ENCODE measurements at regions not wholly inside any gene's neighbourhood (a gene's known extent, or its start where the extent isn't known, plus 50 kb on each side); places are given as distances from the start of the nearest gene placed in this dataset.
"Not testable (repeated sequence)": the region's sequence is repeated elsewhere in the genome, so short reads cannot be mapped to it uniquely, and the experiment has no call there.

DNA sequence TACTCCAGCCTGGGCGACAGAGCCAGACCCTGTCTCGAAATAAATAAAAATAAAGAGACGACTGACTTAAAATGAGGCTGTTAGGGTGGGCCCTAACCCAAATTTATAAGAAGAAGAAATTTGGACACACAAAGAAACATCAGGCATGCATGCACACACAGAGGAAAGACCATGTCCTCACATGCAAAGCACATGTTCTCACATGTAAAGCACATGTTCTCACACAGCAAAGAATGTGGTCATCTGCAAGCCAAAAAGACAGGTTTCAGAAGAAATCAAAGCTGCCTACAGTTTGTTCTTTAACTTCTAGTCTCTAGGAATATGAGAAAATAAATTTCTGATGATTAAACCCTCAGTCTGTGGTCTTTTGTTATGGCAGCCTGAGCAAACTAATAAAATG is 132.3 kb upstream of the CRIM1 start:
- no peak for DNase-seq

DNA sequence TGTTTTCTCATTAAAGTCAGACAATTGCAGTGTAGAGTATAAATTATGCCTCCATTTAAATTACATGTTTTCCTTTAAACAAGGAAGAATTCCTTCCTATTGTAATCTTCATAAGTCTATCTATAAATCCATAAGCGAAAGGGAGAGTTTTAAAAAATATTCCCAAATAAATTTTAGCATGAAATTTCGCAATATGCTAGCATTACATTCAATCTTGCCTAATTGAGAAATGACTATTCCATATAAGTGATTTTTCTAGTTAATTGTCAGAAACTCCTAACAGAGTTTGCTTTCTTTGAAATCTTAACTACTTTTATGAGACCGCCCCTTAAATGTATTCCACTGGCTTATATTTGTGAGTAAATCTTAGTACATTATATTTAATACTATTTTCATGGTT is 133.1 kb upstream of the CRIM1 start:
- DNase-seq: no peak

DNA sequence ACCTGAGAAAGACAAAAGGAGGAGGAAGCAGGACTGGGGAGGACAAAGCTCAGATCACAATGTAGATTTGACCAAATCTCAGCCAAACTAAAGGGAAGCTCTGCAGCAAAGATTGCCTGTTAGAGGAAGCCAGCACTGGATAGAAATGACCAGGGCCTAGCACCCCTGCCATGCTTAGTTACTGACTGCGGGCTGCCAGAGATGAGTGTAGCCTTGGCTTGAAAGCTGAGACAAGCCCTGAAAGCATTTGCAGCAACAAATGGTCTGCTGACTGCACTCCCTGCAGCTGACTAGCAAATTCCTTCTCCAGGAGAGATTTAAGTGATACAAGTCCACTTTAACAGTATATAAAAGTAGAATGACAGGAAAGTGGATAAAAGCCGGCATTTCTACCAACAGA is 140.9 kb upstream of the CRIM1 start:
- DNase-seq: no peak

DNA sequence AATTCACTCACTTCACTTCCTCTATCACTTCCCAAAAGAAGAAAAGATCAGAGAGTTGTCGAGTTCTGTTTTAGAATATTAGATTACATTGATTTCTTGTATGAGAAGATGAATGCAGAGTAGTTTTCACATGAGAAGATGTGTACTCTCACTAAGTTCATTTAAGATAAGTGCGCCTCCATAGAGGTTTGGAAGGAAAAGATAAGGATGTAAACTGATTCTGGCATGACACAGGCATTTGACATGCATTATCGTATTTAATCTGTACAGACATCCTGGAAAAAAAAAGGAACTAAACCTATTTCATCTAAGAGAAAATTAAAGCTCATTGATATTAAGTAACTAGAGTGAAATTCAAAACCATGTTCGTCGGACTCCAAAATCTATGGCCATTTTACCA is 152.2 kb upstream of the CRIM1 start:
- no peak for DNase-seq

DNA sequence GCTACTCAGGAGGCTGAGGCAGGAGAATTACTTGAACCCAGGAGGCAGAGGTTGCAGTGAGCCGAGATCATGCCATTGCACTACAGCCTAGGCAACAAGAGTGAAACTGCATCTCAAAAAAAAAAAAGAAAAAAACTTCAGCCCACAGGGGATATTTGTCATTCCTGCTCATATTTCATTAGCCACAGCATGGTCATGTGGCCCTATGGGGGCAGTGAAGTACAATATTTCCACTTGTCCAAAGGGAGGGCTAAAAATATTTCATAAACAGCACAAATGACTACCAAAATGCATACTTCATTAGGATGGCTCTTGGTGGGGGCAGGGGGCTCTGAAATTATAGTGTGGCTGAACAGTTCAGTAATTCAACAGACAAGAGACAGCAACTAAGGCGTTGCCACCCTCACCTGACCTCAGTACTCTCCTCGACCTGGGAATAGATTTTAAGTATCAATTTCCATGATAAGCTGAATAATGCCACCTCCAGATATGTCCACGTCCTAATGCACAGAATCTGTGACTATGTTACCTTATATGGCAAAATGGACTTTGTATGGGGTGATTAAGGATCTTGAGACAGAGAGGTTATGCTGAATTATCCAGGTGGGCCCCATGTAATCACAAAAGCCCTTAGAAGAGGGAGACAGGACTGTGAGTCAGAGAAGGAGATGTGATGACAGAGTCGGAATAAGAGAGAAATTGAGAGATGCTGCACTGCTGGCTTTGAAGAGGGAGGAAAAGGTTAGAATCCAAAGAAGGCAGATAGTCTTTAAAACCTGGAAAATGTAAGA is 158.2 kb upstream of the CRIM1 start:
- DNase-seq: no peak

DNA sequence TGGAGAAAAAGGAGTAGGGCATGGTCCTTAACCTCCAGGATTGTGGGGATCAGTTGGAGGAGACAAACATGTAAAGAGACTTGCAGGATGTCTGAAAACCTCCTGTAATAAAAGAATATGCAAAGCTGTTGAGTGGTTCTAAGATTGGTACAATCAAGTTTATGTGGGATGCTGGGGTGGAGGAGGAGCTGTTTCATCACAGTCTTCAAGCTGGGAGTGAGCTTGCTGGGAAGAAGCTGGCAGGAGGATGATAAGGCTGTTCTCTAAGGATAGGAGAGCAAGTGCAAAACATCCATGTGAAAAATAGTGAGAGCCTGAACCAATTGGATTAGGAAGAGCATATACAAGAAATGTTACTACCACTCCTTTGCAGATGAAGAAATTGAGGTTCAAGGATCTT is 161.9 kb upstream of the CRIM1 start:
- no peak for DNase-seq

DNA sequence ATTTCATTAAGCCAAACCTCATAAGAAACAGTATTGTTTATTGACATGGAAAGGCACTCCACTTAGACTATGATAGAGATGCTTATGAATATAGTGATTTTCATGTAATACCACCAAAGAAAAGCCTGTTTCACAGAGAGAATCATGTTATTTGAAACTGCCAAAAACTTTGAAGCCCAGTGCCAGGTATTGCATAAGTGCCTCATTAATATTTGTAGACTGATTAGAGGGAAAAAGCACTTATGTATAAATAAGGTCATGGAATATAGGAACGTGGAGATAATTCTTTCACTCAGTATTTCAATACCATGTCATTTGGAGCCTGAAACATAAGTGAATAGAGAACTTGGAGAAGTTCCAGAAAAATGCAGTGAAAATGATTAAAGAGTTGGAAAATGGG is 162.6 kb upstream of the CRIM1 start:
- no peak for DNase-seq

DNA sequence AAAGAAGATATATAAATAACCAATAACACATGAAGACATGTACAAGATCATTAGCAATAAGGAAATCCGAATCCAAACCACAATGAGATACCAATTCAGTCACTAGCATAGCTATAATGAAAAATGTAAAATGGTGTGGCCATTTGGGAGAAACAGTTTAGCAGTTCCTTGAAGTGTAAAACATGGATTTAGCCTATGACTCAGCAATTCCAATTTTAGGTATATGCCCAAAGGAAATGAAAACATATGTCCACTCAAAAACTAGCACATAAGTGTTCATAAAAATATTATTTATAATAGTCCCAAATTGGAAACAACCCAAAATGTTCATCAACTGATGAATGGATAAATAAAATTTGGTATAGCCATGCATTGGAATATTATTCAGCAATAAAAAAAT is 165.5 kb upstream of the CRIM1 start:
- DNase-seq: no peak

DNA sequence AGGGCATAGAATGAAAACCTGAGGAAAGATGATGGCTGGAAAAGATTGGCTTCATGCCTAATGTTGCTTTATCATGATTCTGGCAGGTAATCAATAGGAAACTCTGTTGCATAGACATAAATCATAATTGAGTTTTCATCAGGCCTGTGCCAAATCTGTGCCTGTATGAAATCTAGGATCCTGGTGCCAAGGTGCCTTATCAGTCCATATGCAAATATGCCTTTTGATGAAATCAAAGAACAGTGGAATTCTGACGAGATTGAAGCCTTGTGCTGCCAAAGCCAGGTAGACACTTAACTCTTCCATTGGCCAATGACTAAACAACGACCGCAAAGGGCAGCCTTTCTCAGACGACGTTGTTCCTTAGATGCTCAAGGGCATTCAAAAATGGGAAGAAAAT is 170.0 kb upstream of the CRIM1 start:
- no peak for DNase-seq

DNA sequence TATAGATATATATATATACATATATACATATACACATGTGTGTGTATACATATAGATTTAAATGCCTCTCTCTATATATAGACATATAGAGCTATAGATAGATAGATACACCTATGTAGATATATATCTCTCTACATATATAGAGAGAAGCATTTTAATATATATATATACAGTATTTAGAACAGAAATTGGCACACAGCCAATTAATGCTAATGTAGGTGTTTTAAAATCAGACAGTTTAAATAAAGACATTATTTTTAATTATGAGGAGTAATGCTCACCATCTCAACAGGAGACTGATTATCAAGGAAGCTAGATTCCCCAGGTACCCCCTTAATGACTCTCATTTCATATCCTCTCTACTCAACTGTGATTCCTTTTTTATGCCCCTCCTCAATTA is 170.7 kb upstream of the CRIM1 start:
- no peak for DNase-seq

DNA sequence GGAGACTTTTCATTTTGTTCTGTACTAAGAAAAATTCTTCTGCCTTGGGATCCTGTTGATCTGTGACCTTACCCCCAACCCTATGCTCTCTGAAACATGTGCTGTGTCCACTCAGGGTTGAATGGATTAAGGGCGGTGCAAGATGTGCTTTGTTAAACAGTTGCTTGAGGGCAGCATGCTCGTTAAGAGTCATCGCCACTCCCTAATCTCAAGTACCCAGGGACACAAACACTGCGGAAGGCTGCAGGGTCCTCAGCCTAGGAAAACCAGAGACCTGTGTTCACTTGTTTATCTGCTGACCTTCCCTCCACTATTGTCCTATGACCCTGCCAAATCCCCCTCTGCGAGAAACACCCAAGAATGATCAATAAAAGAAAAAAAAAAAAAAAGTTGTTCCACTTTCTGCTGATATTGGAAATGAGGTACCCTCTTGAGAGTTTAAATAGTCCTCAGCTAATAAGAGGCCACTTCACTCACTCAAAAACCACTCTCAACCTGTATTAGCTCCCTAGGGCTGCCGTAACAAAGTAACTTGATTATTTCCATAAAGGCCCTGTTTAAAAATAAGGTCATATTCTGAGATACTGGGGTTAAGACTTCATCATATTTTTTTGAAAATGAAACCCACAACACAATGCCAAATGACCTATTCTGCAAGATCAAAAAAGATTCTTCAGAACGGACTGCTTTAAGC is 174.6 kb upstream of the CRIM1 start:
- DNase-seq: not testable (repeated sequence)

DNA sequence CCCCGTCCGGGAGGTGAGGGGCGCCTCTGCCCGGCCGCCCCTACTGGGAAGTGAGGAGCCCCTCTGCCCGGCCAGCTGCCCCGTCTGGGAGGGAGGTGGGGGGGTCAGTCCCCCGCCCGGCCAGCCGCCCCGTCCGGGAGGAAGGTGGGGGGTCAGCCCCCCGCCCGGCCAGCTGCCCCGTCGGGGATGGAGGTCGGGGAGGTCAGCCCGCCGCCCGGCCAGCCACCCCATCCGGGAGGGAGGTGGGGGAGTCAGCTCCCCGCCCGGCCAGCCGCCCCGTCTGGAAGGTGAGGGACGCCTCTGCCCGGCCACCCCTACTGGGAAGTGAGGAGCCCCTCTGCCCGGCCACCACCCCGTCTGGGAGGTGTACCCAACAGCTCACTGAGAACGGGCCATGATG is 175.3 kb upstream of the CRIM1 start:
- not testable (repeated sequence) for DNase-seq

DNA sequence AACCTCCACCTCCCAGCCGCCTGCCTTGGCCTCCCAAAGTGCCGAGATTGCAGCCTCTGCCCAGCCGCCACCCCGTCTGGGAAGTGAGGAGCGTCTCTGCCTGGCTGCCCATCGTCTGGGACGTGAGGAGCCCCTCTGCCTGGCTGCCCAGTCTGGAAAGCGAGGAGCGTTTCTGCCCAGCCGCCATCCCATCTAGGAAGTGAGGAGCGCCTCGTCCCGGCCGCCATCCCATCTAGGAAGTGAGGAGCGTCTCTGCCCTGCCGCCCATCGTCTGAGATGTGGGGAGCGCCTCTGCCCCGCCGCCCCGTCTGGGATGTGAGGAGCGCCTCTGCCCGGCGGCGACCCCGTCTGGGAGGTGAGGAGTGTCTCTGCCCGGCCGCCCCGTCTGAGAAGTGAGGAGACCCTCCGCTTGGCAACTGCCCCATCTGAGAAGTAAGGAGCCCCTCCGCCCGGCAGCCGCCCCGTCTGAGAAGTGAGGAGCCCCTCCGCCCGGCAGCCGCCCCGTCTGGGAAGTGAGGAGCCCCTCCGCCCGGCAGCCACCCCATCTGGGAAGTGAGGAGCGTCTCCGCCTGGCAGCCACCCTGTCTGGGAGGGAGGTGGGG is 175.8 kb upstream of the CRIM1 start:
- DNase-seq: not testable (repeated sequence)

DNA sequence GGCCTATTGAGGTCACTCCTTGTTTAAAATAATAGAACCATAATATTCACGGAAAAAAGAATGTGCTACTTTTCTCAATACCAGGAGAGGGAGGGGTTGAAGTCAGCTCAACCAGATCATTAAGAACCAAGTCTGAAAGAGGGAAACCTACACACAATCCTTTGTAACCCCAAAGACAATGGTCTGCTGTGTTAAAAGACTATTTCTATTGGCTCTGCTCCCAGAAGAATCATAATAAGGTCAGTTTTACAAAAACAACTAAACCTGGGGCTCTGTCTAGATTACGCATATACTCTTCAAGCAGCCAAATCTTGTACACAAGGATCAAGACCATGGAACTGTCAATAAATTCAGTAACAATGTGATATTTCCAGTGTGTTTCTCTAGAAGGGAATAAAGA is 177.2 kb upstream of the CRIM1 start:
- DNase-seq: no peak

DNA sequence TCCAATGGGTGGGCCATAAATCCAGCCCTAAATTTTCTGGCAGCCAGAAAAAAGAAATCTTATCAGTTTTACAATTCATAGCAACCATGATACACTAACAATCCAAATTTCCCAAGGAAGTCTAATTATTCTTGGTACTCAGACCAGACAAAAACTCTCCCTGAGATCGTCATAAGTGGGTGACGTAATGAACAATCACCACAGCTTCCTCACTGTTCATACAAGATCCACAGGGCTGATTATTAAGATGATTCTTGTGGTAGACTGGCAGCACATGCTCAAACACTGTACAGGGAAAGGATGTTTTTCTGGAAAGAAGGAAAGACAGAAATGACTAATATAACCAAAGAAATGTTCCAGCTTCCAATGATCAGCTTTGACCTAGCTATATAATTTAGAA is 178.3 kb upstream of the CRIM1 start:
- DNase-seq: no peak

DNA sequence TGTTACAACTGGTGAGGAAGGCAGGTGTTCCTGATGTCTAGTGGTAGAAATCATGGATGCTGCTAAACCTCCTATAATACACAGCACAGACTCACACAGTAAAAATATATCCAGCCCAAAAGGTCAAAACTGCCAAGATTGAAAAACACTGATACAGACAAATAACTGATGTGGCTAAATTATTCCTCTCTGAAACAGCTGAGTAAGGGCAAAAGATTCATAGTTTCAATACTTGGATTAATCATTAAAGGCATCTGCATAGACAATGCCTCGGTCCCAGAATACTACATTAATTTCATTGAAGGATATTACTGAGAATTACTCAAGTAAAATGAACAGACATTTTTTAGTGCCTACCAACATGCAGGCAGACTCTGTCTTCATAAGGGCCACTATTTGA is 180.7 kb upstream of the CRIM1 start:
- DNase-seq: no peak

DNA sequence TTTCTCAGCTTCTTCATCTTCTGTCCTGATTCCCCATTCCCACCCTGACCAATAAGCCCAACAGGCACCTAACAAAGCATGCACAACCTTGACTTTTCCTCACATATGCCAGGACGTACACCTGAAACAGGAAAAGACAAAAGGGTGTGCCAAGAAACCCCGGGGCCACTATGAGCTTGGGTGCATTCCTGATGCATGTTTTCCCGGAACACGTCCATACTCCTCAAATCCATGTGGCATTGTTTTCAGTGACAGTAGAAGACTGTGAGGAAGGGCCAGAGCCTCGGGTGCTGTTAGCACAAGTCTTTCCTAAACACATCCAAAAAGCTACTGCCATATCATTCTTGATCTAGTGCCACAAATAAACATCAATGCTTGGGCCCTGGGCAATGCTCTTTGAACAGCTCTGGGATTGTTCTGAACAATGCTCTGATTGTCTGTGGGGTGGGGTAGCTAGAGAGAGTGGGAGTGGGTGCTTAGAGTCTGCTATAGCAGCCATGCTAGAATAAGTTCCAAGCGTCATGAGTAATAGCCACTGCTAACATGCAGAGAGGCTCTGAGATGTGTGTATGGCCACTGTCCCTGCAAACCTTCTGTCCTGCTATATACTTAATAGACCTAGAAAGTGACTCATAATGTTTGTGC is 181.7 kb upstream of the CRIM1 start:
- DNase-seq: no peak

DNA sequence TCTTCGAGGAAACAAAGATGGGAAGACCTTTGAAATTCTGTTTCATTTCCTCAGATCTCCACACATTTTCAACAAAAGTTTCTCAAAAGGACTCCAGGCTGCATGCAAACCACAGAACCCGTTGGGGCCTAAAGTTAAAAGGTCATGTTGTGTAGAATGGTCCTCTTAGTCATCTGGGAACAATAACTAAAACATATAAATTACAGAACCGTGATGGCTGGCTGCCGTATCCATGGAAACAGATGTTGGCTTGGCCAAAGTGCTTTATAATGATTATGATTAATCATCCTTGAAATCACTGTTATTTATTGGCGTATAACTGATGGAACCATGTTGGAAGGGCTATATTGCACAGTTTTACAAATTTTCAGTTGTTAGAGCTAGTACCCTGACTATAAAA is 182.8 kb upstream of the CRIM1 start:
- DNase-seq: no peak

DNA sequence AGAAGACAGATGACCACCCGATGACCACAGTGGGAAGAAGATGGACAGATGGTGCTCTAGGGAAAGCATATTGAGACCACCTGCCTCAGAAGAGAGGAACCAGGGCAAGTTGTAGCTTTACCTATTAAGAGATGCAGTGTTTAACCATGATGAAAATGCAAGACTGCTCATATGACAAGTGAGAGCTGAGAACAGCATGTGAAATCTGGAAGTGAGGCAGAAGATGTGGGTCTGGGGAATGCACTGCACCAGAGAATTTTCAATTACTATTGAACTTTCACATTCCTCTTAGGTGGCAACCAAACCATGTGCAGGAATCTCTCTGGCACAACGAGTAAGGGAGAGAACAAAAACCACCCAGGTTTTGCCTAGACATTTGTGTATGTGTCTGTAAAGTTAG is 184.8 kb upstream of the CRIM1 start:
- DNase-seq: no peak

DNA sequence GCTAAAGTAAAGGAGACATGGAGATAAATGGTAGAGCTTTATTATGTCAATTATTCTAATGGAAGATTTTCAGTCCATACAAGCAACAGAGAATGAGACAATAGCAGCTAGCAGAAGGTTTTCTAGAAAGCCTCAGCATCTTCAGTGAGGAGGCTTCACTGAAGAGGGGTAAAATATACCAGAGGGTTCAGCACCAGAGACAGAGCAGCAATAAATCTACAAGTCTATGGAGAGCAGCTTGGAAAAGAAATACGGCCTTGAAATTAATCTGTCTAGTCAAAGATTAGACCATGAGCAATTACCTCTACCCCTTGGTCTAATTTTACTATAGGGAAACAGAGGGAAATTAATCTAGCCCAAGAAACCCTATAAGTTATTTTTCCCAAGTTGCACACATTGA is 185.7 kb upstream of the CRIM1 start:
- DNase-seq: no peak

DNA sequence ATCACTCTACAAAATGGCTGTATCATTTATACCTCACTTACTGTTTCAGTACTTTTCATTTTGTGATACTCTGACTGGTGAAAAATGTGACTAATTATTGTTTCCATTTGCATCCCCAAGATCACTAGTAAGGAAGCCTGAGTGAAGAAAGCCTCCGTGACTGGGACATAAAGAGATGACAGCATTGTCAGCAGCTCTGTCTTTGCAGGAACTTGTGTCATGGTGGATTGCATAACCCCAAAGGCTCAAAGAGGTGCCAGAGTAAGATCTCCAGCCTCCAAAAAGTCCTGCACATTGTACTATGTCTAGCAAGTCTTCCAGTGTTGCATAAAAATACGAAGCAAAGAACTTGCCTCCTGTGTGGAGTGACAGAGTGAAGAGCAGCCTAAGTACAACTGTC is 187.5 kb upstream of the CRIM1 start:
- no peak for DNase-seq

DNA sequence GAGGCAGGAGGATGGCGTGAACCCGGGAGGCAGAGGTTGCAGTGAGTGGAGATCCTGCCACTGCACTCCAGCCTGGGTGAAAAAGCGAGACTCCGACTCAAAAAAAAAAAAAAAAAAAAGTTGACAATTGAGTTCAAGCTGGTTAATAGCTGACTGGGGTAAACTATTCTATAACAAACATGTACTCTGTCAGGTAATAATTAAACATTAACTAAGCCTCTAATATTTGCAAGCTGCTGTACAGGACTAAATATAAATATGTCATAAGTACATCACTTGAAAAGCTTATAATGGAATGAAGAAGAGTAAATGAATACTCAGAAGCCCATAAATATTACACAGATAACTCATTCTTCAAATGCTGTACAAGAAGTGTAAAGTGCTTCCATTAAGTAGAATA is 190.4 kb upstream of the CRIM1 start:
- no peak for DNase-seq

DNA sequence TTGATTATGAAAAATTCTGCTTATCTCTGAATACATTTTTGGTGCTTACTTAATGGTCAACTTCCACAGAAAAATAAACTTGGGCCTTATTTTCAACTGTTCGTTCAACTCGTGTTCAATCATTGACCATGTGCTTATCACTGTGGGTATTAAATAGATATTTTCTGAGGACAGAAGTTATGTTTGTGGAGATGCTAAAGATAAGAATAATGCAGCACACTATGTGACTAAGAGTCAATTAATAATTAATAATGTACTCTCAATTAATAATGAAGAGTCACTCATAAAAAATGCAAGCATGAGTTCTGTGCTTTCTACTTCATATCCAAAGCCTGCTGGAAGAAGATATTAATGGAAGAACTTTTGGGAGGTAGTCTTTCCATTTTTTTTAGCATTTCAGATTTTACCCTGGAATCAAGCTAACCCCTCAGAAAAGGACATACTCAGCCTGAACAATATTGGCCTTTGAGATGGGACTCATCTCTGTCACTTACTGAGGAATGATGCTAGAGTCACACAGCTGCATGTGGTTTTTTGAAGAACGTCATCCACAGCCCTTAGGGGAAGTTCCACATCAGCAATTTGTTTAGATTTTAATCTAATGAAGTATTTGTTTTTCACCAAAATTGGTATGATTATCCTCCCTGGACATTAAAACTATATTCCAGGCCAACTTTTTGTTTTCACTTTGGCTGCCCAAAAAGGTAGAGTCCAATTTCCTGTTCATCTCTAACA is 191.9 kb upstream of the CRIM1 start:
- no peak for DNase-seq

All from NCI-H510A (cell line).